HepG2 (cell line): ENCODE measurements at regions not wholly inside any gene's neighbourhood (a gene's known extent, or its start where the extent isn't known, plus 50 kb on each side); places are given as distances from the start of the nearest gene placed in this dataset.

ENCODE experiments used
- CENPBD1 ChIP-seq: sonication (generic); formaldehyde crosslinking; IDR thresholded peaks from 2 replicates; pipeline ENCODE4 v1.8.0; 2022; ENCODE audit warnings: missing genetic modification reagents, low read depth, mild to moderate bottlenecking, borderline replicate concordance
- FOXK1 ChIP-seq: sonication (generic); formaldehyde crosslinking; IDR thresholded peaks from 2 replicates; pipeline ENCODE4 v1.4.0; 2020; ENCODE audit warnings: low read depth, missing genetic modification reagents, borderline replicate concordance
- HOXA9 ChIP-seq: sonication (generic); formaldehyde crosslinking; IDR thresholded peaks from 2 replicates; pipeline ENCODE4 v1.8.1; 2022; ENCODE audit warnings: missing genetic modification reagents, mild to moderate bottlenecking, moderate library complexity, borderline replicate concordance
- KDM3A ChIP-seq: IDR thresholded peaks from 2 replicates; pipeline ENCODE4 v1.6.1; 2018; ENCODE audit warnings: low read depth, missing compliant biosample characterization
- NFYC ChIP-seq: IDR thresholded peaks from 2 replicates; pipeline ENCODE4 v1.6.1; 2016; ENCODE audit warnings: missing genetic modification reagents, missing compliant biosample characterization
- PHF20 ChIP-seq: sonication (generic); formaldehyde crosslinking; IDR thresholded peaks from 2 replicates; pipeline ENCODE4 v1.5.0; 2020; ENCODE audit warnings: mild to moderate bottlenecking, missing genetic modification reagents
- POGZ ChIP-seq: sonication (generic); formaldehyde crosslinking; IDR thresholded peaks from 2 replicates; pipeline ENCODE4 v1.4.0; 2020; ENCODE audit warnings: mild to moderate bottlenecking, missing genetic modification reagents
- RARG ChIP-seq: sonication (generic); formaldehyde crosslinking; IDR thresholded peaks from 2 replicates; pipeline ENCODE4 v1.4.0; 2020; ENCODE audit warnings: low read depth, mild to moderate bottlenecking, missing genetic modification reagents
- RXRA ChIP-seq: sonication (generic); formaldehyde crosslinking; IDR thresholded peaks from 2 replicates; pipeline ENCODE4 v1.5.1; 2020; ENCODE audit warnings: missing genetic modification reagents
- SIX4 ChIP-seq: sonication (generic); formaldehyde crosslinking; IDR thresholded peaks from 2 replicates; pipeline ENCODE4 v1.4.0; 2020; ENCODE audit warnings: missing genetic modification reagents
- SPEN ChIP-seq: sonication (generic); formaldehyde crosslinking; IDR thresholded peaks from 2 replicates; pipeline ENCODE4 v1.5.1; 2020; ENCODE audit warnings: low read depth, mild to moderate bottlenecking, missing genetic modification reagents
- TERF1 ChIP-seq: sonication (generic); formaldehyde crosslinking; IDR thresholded peaks from 2 replicates; pipeline ENCODE4 v1.8.0; 2022; ENCODE audit warnings: mild to moderate bottlenecking, missing genetic modification reagents, moderate library complexity
- TFDP2 ChIP-seq: sonication (generic); formaldehyde crosslinking; IDR thresholded peaks from 2 replicates; pipeline ENCODE4 v1.4.0; 2020; ENCODE audit warnings: missing genetic modification reagents
- YEATS2 ChIP-seq: sonication (generic); formaldehyde crosslinking; IDR thresholded peaks from 2 replicates; pipeline ENCODE4 v1.4.0; 2020; ENCODE audit warnings: missing genetic modification reagents, borderline replicate concordance
- ZBTB37 ChIP-seq: sonication (generic); formaldehyde crosslinking; IDR thresholded peaks from 2 replicates; pipeline ENCODE4 v1.4.0; 2020; ENCODE audit warnings: mild to moderate bottlenecking, missing genetic modification reagents
- ZNF451 ChIP-seq: sonication (generic); formaldehyde crosslinking; IDR thresholded peaks from 2 replicates; pipeline ENCODE4 v1.5.0; 2020; ENCODE audit warnings: mild to moderate bottlenecking, missing genetic modification reagents
- ZNF687 ChIP-seq: sonication (generic); formaldehyde crosslinking; IDR thresholded peaks from 2 replicates; pipeline ENCODE4 v1.5.1; 2020; ENCODE audit warnings: mild to moderate bottlenecking, missing genetic modification reagents, moderate library complexity
- ZSCAN12 ChIP-seq: sonication (generic); formaldehyde crosslinking; IDR thresholded peaks from 2 replicates; pipeline ENCODE4 v1.9.0; 2021; ENCODE audit warnings: mild to moderate bottlenecking, missing genetic modification reagents
- ZUFSP ChIP-seq: sonication (generic); formaldehyde crosslinking; IDR thresholded peaks from 2 replicates; pipeline ENCODE4 v1.9.0; 2021; ENCODE audit warnings: missing genetic modification reagents, mild to moderate bottlenecking, borderline replicate concordance

- TF ChIP-seq CENPBD1 (CRISPR knock-in tag) (no peak), ZNF687 (CRISPR knock-in tag) (no peak; the same call in 1 of the 2 replicates), TERF1 (CRISPR knock-in tag) (no peak), TFDP2 (CRISPR knock-in tag) (peak; percentile 42; the same call in 1 of the 2 replicates), RARG (no peak), SPEN (CRISPR knock-in tag) (no peak), ZBTB37 (peak; percentile 70; the same call in 1 of the 2 replicates), HOXA9 (no peak), PHF20 (no peak), FOXK1 (0 out of 2 replicates have a peak, but pooled peaks have one; percentile 48), YEATS2 (CRISPR knock-in tag) (peak; percentile 59; the same call in 1 of the 2 replicates), POGZ (peak; percentile 72), RXRA (CRISPR knock-in tag) (peak; percentile 51; the same call in 1 of the 2 replicates), ZUFSP (CRISPR knock-in tag) (no peak), ZNF451 (CRISPR knock-in tag) (no peak), NFYC (CRISPR knock-in tag) (no peak), SIX4 (peak; percentile 86), KDM3A (CRISPR knock-in tag) (no peak), ZSCAN12 (CRISPR knock-in tag) (no peak)
Measured at GRCh38 chr17:13437966-13438779, 163.6 kb downstream of the HS3ST3A1 start (continued).
